RWPE2 (cell line): ENCODE measurements at regions not wholly inside any gene's neighbourhood (a gene's known extent, or its start where the extent isn't known, plus 50 kb on each side); places are given as distances from the start of the nearest gene placed in this dataset.

ENCODE experiments used
- ATAC-seq: fragments of 200-7000 bp; cut with Tn5 transposase; 3 replicates; pipeline ENCODE4 v1.9.1; 2021; ENCODE audit warnings: low read depth
- DNase-seq: peaks from one replicate; pipeline ENCODE4 v3.0.0-alpha.2; 2020; ENCODE audit warnings: low spot score
- H3K27ac ChIP-seq: fragments of 450-650 bp; 2 replicates; pipeline ENCODE4 v1.5.1; 2017; ENCODE audit warnings: mild to moderate bottlenecking; ENCODE audit not compliant: poor library complexity, severe bottlenecking
- H3K27me3 ChIP-seq: fragments of 250-450 bp; sonication (Bioruptor Pico); 2 replicates; pipeline ENCODE4 v1.5.1; 2021; ENCODE audit warnings: mild to moderate bottlenecking, moderate library complexity; ENCODE audit not compliant: insufficient read depth, poor library complexity, severe bottlenecking
- H3K36me3 ChIP-seq: fragments of 250-450 bp; sonication (Bioruptor Pico); 2 replicates; pipeline ENCODE4 v1.5.1; 2020; ENCODE audit warnings: low read depth, mild to moderate bottlenecking, moderate library complexity
- H3K4me1 ChIP-seq: fragments of 250-450 bp; sonication (Bioruptor Pico); 2 replicates; pipeline ENCODE4 v1.5.1; 2021; ENCODE audit warnings: mild to moderate bottlenecking, moderate library complexity; ENCODE audit not compliant: insufficient read depth, poor library complexity, severe bottlenecking
- H3K4me3 ChIP-seq: fragments of 250-450 bp; sonication (Bioruptor Pico); 2 replicates; pipeline ENCODE4 v1.5.1; 2021; ENCODE audit warnings: mild to moderate bottlenecking, moderate library complexity; ENCODE audit not compliant: severe bottlenecking
- H3K9me3 ChIP-seq: fragments of 250-450 bp; sonication (Bioruptor Pico); 2 replicates; pipeline ENCODE4 v1.5.1; 2021; ENCODE audit warnings: mild to moderate bottlenecking, moderate library complexity; ENCODE audit not compliant: severe bottlenecking
- CTCF ChIP-seq: fragments of 450-650 bp; IDR thresholded peaks from one replicate; pipeline ENCODE4 v1.5.1; 2017; ENCODE audit warnings: mild to moderate bottlenecking, moderate library complexity; ENCODE audit not compliant: poor library complexity, severe bottlenecking

- no peaks in the 10 kb centered on the region for H3K4me1 ChIP-seq
These were observed 91.8 kb upstream of the STT3B start for GRCh38 chr3:31440878-31441277.

GRCh38 chr3:31442755-31443154, 90.0 kb upstream of the STT3B start:
- Histone ChIP-seq H3K4me1 (no peaks in the 10 kb centered on the region), H3K9me3 (no peaks in the 10 kb centered on the region), H3K27ac (no peak overlapping the region), H3K4me3 (no peak overlapping the region), H3K27me3 (no peaks in the 10 kb centered on the region), H3K36me3 (no peaks in the 10 kb centered on the region)
- DNase-seq (no peak), ATAC-seq (no peak)
- no peak for TF ChIP-seq CTCF

More at GRCh38 chr3:31440878-31441277, 91.8 kb upstream of the STT3B start:
- no peaks in the 10 kb centered on the region for H3K27me3 ChIP-seq
- no peak overlapping the region for H3K4me3 ChIP-seq
- H3K27ac ChIP-seq: no peak overlapping the region
- no peaks in the 10 kb centered on the region for H3K36me3 ChIP-seq
- no peak for DNase-seq
- no peak for TF ChIP-seq CTCF
- ATAC-seq: no peak
- no peaks in the 10 kb centered on the region for H3K9me3 ChIP-seq

- H3K9me3 ChIP-seq: no peaks in the 10 kb centered on the region
- ATAC-seq (no peak), DNase-seq (no peak)
- H3K4me1 ChIP-seq: no peaks in the 10 kb centered on the region
- no peak overlapping the region for H3K27ac ChIP-seq
- TF ChIP-seq CTCF: no peak
- H3K27me3 ChIP-seq: no peaks in the 10 kb centered on the region
- H3K4me3 ChIP-seq: no peak overlapping the region
- H3K36me3 ChIP-seq: no peaks in the 10 kb centered on the region
These were observed 88.2 kb upstream of the STT3B start for GRCh38 chr3:31444220-31445142.

- H3K9me3 ChIP-seq: no peaks in the 10 kb centered on the region
- TF ChIP-seq CTCF: no peak
- ATAC-seq: no peak
- no peaks in the 10 kb centered on the region for H3K36me3 ChIP-seq
- no peak overlapping the region for H3K27ac ChIP-seq
- H3K27me3 ChIP-seq: no peaks in the 10 kb centered on the region
- DNase-seq: no peak
- H3K4me3 ChIP-seq: no peak overlapping the region
- no peaks in the 10 kb centered on the region for H3K4me1 ChIP-seq
These were observed 87.0 kb upstream of the STT3B start for GRCh38 chr3:31445701-31446100.
